Loucy (cell line): ENCODE measurements at regions not wholly inside any gene's neighbourhood (a gene's known extent, or its start where the extent isn't known, plus 50 kb on each side); places are given as distances from the start of the nearest gene placed in this dataset.

Source experiments
- EZH2phosphoT487 ChIP-seq: fragments of 200-600 bp; IDR thresholded peaks from 2 replicates; pipeline ENCODE4 v1.6.1; 2018; ENCODE audit warnings: antibody characterized with exemption, mild to moderate bottlenecking, moderate library complexity, borderline replicate concordance
- TF ChIP-seq, protein P1 (sequence below): fragments of 200-600 bp; sonication (generic); conservative IDR thresholded peaks from 2 replicates; pipeline ENCODE4 v1.5.1; 2014; ENCODE audit warnings: mild to moderate bottlenecking, antibody characterized with exemption, low read length

DNA sequence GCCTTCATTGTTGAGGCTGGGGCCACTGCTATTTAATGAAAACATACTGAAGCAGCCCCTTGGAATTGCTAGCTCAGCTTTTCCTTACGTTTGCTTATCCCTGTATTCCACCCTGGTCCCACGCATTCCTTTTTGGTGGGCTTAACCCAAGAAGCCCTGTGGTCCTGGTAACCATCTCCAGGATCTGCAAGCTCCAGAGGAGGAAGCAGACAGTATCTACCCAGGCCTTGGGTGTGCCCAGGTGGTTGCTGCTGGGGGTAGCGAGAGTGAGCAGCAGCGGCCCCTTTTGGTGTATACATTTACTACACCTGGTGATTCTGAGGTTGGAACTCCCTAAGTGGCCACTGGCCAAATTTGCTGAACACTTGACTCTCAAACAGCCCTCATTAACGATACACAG is 97.7 kb downstream of the CBLN1 start:
- TF ChIP-seq, protein P1, sequence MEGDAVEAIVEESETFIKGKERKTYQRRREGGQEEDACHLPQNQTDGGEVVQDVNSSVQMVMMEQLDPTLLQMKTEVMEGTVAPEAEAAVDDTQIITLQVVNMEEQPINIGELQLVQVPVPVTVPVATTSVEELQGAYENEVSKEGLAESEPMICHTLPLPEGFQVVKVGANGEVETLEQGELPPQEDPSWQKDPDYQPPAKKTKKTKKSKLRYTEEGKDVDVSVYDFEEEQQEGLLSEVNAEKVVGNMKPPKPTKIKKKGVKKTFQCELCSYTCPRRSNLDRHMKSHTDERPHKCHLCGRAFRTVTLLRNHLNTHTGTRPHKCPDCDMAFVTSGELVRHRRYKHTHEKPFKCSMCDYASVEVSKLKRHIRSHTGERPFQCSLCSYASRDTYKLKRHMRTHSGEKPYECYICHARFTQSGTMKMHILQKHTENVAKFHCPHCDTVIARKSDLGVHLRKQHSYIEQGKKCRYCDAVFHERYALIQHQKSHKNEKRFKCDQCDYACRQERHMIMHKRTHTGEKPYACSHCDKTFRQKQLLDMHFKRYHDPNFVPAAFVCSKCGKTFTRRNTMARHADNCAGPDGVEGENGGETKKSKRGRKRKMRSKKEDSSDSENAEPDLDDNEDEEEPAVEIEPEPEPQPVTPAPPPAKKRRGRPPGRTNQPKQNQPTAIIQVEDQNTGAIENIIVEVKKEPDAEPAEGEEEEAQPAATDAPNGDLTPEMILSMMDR: peak; percentile 43
- no peak for TF ChIP-seq EZH2phosphoT487
